Vagina (tissue), 2 donors: ENCODE measurements at regions not wholly inside any gene's neighbourhood (a gene's known extent, or its start where the extent isn't known, plus 50 kb on each side); places are given as distances from the start of the nearest gene placed in this dataset.

Experiments used
- CTCF ChIP-seq, 3 experiments: fragments of 450-650 bp in 2 of 3; fragments of 200-600 bp in 1 of 3; sonication (generic) in 1 of 3; IDR thresholded peaks; one replicate each; pipeline ENCODE4 v1.5.1; 2017 to 2019; ENCODE audit warnings: antibody characterized with exemption in 3 of 3, mild to moderate bottlenecking in 2 of 3, moderate library complexity in 2 of 3
- POLR2A ChIP-seq, 2 donors: fragments of 450-650 bp; IDR thresholded peaks; one replicate each; pipeline ENCODE4 v1.6.1; 2017; ENCODE audit warnings: antibody characterized with exemption in 2 of 2, mild to moderate bottlenecking in 2 of 2, moderate library complexity in 2 of 2
- POLR2AphosphoS5 ChIP-seq, 2 donors: sonication (generic); formaldehyde crosslinking; IDR thresholded peaks; one replicate each; pipeline ENCODE4 v1.9.0; 2017; ENCODE audit warnings: antibody characterized with exemption in 2 of 2, mild to moderate bottlenecking in 2 of 2, low read depth in 1 of 2; ENCODE audit not compliant: insufficient read depth in 1 of 2

- TF ChIP-seq CTCF (IDR thresholded peaks at IDR 0.05) (no peak), POLR2A (IDR thresholded peaks at IDR 0.05) (no peak), POLR2AphosphoS5 (IDR thresholded peaks at IDR 0.05; ENCODE audit: insufficient read depth in 1 of 2, low read depth in 1 of 2) (no peak)
These were observed 57.1 kb upstream of the SSR3 start for GRCh38 chr3:156611870-156612494.
